DMS79 treated with DMSO at 0.1 percent for 48 hours (cell line): ENCODE measurements at regions not wholly inside any gene's neighbourhood (a gene's known extent, or its start where the extent isn't known, plus 50 kb on each side); places are given as distances from the start of the nearest gene placed in this dataset.

ENCODE experiments used
- DNase-seq: peaks from one replicate; lab custom pipeline; 2025; lab: John Stamatoyannopoulos, UW

DNA sequence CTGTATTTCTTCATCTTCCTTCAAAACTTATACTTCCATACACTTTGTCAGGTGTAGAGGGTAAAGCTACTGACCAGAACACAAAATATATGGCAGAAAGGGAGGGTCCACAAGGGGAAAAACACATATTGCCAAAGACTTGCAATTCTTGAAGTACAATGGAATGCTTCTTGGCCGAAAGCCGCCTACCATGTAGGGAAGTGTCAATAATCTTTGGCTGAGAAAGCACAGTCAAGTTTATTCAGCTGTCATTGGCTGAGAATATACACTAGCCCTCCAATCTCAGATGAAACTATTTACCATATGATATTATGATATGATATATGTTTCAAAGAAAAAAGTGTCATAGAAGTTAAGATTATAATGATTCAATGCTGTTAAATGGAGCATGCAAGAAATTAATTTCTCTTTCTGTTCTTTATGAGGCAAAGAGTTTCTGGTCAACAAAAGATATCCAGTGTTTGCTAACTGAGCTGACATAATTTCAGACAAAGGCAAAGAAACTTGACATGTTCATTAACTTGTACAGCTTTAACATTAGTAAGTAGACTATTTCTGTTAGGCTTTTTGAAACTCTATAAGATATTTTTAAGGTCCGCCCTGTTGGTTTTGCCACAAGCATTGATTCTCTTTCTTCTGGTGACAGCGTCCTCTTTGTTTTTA is 89.0 kb upstream of the LPP start:
- DNase-seq = no peak

DNA sequence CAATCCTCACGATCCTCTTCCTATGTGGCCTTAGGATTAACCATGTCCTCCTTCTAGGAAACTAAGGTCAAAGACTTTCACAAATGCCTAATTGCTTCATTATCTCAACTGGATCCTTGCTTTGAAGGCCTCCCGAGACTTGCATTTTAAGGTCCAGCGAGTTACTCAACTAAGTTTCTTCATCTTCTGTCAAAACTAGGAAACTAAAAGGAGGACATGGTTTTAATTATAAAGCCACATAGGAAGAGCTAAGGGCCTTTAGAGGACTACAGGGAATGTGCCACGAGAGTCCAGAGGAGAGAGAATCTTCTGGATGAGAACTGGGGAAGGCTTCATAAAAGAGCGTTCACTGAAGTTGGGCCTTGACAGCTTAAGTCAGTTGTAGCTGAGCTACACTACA is 87.8 kb upstream of the LPP start:
- no peak for DNase-seq

DNA sequence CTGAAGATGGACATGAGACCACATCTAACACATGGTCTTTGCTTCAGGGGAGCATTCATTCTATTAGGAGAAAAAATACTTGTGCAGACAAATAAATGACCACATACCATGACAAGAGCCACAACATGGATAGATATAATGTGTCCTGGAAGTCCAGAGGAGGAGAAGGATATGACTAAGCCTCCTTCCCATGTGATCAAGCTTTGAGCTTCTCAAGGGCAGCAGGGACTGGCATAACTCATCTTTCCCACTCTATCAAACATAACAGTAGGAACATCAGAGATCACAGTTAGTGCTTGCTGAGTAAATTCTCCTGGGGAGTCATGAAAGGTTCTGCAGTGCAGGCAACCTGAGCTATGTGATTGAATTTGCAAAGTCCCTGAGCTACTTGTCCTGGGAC is 86.0 kb upstream of the LPP start:
- DNase-seq = no peak

DNA sequence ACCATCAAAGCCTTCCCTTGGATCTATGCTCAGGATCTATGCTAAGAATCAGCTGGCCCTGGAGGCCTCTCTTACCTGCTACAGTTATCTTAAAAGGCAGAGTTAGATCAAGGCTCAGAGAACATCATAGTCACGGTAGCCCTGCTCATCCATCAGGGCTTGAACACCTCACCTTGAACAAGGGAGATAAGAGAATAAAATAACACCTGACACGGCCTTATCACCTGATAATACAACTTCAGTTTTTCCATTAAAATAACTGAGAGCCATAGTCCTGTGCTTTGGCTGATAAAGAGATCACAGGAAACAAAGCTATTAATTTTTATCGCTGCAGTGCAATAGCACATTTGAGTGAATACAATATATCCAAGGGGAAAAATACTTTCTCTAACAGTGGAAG is 85.6 kb upstream of the LPP start:
- DNase-seq = no peak

DNA sequence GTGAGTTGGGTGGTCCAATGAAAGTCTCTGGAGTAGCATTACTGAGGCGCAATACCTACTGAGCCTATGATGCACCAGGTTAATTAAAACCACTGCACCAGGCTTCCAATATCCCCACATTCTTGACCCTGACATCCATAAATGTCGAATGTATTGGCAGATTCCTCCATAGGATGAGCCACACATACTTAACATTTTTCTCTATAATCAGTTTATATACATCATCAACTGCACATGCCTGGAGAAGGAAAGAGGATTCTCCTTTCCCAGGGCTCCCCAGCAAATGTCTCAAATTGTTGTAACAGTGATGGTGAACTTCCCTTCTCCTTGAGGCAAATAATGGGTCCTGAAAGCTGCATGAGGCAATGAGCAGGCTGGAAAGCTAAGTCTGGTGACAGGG is 82.3 kb upstream of the LPP start:
- no peak for DNase-seq

DNA sequence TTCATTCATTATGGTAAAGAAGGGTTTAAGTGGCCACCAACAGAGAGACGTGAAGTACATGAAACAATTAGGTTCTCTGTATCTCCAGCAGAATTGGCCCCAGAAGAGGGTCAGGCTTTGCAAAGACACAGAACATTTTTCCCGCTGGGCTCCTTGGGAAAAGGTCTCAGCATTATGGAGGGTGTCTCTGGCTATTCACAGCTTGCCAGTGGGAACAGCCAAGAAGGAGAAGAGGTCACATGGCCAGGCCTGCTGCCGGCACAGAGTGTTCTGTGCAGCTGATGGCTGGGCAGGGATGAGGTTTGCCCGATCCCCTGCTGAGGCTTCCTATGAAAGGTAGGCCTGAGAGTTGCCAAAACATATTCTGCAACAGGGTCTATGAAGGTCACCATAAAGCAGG is 77.8 kb upstream of the LPP start:
- no peak for DNase-seq

DNA sequence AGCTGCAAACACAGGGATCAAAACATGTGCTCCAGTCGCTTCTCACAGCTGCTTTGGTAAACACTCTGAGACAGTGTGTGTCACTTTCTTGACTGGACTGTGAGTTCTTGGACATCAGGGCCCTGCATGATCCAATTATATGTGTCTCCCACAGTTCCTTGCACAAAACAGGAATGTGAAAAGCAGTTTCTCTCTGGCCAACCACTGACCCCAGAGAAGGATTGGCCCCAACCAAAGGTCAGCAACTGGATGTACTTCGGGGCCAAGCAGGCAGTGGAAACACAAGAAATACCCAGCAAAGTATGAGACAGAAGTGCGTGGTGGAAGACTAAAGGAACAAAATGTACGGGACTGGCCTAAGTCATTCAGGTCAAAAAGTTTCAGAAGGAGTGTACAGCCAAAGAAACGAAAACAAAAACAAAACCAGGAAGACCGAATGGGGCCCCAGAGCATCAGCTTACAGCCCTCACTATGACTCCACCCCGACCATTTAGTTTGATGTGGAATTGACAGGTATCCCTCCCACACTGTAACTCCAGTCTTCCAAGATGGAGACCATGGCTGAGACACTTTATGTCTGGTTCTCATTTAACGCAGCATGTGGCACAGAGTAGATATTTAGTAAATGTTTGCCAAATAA is 76.7 kb upstream of the LPP start:
- no peak for DNase-seq

DNA sequence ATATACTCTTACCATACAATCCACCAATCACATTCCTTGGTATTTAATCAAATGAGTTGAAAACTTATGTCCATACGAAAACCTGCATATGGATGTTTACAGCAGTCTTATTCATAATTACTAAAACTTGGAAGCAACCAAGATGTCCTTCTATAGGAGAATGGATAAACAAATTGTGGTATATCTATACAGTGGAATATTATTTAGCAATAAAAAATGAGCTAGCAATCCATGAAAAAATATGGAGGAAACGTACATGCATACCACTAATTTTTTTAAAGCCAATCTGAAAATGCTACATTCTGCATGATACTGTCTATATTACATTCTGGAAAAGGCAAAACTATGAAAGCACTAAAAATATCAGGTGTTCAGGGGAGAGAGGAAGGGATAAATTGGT is 73.9 kb upstream of the LPP start:
- DNase-seq = no peak

DNA sequence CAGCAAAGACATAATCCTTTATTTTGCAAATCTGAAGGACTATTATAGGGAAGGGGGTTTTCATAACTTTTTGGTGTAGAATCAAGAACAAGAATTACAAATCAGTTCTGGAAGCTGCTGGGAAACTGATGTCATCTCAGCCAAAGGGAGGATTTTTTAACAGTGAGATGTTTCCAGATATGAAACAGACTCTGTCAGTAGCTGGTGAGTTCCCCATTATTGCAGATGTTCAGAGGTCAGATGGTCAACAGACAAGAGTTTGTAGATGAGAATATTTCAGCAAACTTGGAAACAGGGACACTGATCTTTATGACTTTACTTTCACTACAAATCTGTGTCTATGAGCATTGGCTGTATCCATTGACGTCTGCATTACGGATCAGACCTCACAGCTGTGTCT is 71.9 kb upstream of the LPP start:
- DNase-seq = no peak

DNA sequence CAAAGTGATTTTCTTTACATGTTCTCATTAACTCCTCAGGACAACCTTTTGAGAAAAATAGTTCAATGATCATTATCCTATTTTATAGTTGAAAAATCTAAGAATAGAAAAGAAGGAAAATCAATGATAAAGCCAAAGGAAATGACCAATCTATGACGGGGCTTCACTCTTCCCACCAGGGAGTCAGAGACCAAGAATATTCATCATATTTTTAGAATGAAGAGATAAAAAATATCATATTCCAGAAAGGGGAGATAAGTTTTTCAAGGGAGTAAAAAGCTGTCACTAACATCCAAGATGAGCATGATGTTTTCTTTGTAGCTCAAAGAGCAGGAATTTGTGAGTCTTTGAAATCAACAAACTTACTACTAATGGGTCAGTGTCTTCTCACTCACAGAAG is 71.5 kb upstream of the LPP start:
- no peak for DNase-seq

DNA sequence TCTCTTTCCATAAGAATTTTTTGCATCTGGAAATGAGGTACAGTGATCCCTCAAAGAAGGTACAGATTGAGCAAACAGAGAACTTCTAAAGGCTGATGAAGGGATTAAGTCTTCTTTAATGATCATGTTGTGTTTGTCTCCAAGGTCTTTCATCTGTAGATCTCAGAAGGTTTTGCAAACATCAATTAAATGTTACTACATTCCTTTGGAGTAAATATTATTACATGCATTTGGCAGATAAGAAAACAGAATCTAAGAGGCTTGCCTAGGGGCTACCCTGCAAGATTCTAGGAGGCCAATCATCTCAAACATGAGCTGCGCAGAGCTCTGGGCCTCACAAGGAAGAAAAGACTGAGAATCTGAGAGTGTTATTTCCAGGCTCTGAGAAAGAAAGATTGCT is 70.9 kb upstream of the LPP start:
- DNase-seq = no peak

DNA sequence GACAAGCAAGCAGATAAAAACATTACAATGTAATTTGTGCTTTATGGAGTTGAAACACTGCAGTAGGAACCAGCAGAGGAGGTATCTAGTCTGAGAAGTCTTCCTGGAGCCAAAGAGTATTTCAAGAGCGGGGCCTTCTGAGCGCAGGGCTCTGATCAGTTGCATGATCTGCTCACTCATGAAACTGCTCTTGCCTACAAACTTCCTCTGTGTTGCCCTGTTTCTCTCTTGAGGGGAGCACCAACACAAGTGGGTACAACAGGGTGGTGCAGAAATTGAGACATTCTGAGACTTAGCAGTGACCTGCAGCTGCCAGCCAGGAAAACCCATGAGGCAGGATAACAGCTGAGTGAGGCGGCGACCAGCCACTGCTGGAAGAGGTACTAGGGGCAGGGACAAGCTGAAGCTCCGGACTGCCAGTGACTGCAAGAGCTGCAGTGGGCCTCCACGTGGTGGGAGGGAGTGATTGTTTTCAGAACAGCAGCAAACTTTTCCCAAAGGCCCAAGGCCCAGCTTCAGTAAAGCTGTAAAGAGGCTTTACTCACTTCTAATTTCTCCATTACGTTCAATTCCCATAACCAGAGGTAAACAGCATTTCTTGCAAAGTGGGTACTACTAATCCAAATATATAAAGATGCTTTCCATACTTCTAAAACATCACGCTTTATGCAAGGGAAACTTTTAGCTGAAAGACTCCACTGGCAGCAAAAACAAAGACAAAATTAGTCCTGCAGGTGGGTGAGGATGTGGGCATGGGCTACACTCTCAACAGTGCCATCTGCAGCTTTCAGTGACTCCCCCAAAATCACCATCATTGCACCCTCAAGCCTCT is 69.0 kb upstream of the LPP start:
- no peak for DNase-seq

DNA sequence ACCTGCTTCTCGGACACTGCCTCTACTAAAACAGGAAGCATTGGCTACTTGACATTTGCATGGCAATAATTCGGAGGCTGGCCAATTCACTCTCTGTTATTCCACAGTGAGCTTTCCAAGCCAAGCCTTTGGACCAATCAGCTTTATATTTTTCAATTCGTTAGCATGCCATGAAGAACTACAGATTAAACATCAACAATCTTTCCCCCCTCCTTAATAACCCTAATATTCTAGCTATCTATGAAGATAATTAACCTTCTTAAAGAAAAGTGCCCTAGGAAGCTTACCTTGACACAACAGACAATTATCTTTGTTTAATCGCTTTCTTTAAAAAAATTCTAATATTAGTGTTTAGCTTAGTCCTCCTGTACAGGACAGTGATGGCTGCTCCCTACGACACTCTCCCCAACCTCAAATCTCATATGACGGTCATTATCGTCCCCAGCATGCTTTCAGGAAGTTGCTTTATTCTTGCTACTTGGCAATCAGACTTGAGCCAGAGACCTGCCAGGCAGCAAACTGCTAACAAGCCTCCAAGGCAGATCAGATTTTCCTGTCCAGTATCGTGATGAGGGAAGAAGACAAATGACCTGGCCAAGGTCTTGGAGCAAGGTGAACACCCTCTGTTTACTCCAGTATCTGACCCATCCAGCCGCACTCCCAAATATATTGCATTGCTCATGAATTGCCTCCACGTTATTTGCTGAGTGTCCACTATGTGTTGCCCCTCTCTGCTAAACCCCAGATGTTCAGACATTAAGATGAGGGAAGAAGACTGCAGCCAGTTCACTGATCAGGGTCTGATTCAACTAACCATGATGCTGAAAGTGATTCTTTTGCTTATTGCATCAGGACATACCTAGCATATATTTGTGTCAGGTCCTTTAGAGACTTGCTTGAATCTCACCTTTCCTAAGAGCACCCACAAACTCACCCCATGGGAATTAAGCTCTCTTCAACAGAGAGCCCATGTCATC is 68.1 kb upstream of the LPP start:
- DNase-seq = peak; percentile 16

DNA sequence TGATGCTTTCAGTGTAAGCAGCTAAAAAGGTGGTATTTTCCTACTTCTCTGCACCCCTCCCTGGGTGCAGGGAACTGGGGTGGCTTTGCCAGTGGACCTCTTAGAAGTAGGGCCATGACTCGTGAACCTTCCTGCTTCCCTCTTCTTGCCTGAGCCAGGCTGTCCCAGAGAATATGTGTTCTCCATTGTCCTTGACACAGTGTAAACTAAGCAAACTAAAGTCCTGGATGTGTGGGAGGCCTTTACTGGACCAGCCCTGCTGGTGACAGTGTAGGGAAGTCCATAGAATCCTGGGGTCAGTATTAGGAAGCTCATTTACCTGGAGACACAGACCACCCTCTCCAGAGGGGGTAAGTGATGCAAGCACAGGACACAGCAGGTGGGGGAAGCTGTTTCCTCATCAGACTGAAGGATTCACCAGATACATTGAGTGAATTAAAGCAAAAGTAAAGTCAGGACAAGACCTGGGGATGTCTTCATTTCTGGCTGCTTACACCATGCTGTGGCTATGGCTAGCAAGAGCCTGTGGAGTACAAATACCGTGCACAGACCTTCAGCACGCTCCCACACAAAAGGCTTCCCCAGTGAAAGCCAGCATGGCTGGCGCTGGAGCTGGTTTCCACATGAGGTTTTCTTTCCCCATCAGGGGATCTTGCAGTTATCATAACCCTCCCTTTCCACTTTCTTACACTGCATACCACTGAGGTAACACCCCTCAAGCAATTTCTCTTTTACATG is 64.8 kb upstream of the LPP start:
- DNase-seq = no peak

DNA sequence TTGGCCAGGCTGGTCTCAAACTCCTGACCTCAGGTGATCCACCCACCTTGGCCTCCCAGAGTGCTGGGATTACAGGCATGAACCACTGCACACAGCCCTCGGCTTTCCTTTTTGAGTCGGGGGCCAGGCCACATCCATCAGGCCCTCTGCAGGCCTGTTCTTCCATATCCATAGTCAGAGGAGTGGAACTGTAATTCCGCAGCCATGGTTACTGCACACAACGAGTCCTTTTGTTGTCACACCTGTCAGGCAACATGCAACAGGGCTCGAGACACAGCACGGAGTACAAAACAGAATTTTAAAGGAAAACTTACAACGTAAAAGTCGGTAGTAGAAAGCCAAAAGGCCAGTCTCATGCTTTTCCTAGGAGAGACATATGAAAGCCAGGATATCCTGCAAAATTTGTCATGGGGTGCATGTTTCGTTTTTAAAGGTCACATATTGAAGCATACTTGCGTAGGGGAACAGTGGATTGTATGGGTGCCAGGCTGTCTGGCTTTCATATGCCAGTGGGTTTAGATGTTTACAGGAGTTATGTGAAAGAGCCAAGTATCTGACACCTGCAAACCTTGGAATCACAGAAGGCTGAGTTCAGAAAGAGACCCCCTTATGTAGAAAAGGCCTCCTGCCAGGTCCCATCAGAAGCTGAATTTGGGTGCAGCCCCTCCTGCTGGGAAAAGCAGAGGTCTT is 63.2 kb upstream of the LPP start:
- DNase-seq = peak; percentile 37

DNA sequence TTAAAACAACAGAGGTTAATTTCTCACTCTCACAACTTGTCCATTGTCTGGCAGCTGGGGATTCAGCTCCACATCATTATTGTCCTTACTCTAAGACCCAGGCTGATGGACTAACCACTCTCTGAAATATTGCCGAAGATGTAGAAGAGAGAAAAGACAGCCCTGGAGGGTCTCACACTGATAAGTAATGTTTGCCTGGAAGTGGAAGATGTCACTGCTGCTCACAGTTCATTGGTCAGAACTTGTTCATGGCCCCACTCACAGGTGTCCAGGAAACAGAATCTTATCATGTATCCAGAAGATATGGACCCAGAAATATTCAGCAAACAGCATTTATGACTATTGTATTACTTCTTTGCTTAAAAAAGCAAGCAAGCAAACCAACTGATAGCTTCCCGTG is 62.2 kb upstream of the LPP start:
- DNase-seq = no peak

DNA sequence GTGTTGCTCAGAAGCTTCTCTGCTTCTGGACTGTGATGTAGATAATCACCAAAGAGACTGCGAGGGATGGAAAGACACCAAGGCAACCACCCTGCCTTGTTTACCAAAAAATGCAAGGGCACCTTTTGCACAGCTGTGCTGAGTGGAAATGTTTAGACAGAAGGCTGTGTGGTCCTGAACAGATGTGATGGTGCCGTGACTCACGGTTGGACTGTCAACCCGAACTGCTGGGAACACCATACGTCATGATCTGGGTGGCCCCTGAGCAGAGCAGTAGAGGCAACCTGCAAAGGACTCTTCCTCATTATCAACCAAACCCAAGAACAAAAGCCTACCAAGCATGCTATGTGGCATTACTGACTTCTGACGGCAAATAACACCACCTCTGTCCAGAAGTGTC is 61.3 kb upstream of the LPP start:
- no peak for DNase-seq

DNA sequence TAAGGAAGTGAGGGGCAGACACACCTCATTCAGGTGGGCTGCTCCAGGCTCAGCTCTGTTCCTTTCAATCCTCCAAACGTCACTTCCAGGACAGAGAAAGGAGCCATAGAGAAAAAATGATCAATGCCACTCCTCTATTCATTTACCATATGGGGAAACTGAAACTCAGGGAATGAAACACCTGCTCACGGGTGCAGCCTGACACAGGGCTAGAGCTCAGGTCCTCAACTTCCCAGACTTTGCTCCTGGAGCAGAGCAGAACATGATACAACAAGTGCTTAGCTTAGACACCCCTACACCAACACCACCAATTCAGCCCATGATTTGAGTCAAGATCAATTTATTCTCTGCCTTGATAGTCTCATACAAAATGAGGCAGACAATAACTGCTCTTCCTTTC is 58.5 kb upstream of the LPP start:
- no peak for DNase-seq

DNA sequence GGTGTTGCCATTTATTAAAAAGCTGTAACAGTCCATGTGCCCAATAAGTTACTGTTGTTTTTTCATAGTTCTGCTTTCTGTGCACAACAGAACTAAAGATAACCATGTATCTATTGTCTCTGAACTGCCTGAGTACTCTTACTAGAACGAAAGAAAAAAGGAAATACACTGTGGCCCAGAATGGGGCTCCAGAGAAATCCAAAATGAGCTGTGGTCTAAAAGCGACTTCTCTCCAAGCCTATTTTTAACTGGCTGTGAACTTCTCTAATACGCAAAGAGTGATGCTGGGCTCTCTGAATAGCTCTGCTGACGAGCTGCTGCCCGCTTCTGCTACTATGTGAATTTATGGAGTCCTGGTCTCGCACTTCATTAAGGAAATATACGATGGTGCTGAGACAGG is 56.2 kb upstream of the LPP start:
- no peak for DNase-seq

DNA sequence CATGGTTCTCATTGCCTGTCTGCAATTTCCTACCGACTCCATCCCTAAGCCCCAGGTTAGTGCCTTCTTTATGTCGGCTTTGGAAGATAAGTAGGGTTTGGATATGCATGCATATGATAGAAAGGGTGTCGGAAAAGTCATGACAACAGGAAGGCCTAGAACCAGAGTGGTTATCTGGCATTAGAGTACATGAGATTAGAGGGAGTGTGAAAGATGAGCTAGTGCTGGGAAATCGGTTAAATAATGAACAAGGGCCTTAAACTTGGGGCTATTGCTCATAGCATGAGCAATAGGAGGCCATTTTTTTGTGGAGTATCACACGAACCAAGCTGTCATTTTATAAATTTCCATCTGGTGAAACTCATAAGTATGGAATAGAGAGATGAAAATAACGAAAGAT is 54.0 kb upstream of the LPP start:
- no peak for DNase-seq
